ENCODE measurements at regions not wholly inside any gene's neighbourhood (a gene's known extent, or its start where the extent isn't known, plus 50 kb on each side); places are given as distances from the start of the nearest gene placed in this dataset.
"Not testable (repeated sequence)": the region's sequence is repeated elsewhere in the genome, so short reads cannot be mapped to it uniquely, and the experiment has no call there.

DNA sequence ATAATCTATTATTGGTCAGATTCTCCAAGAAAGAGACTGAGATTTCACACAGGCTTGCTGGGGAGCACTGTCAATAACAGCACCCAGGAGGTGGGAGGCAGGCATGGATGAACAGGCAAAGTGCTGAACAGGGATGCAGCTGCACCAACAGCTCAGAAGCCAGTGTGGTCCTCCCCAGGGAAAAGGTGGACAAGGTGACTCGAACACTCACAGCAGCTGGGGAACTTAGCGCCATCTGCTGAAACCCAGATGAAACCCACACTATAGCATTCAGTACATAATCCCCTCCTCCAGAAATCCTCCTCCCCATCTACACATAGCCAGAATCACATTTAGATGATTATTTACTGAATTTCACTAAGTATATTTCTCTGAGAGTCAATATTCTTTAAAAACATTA lies 255.2 kb upstream of the WSB1 start:
- intact Hi-C loops (cut with DNase I): no loop called here
- H3K27ac ChIP-seq: no peak overlapping the region
- H3K9me3 ChIP-seq (replicated peaks in 1 of 3): no peaks in the 10 kb centered on the region
- 25 to 38% (median 34%) methylated on average over 2 of the region's 2 CpGs for WGBS, 4 donors
- H3K4me3 ChIP-seq: no peak overlapping the region
- H3K36me3 ChIP-seq (replicated peaks in 1 of 2): no peaks in the 10 kb centered on the region
- no peak for DNase-seq
- H3K27me3 ChIP-seq: no peaks in the 10 kb centered on the region
- H3K4me1 ChIP-seq (replicated peaks in 1 of 2): no peaks in the 10 kb centered on the region
- no peak for TF ChIP-seq POLR2A (IDR thresholded peaks at IDR 0.05)
- TF ChIP-seq, protein P1, sequence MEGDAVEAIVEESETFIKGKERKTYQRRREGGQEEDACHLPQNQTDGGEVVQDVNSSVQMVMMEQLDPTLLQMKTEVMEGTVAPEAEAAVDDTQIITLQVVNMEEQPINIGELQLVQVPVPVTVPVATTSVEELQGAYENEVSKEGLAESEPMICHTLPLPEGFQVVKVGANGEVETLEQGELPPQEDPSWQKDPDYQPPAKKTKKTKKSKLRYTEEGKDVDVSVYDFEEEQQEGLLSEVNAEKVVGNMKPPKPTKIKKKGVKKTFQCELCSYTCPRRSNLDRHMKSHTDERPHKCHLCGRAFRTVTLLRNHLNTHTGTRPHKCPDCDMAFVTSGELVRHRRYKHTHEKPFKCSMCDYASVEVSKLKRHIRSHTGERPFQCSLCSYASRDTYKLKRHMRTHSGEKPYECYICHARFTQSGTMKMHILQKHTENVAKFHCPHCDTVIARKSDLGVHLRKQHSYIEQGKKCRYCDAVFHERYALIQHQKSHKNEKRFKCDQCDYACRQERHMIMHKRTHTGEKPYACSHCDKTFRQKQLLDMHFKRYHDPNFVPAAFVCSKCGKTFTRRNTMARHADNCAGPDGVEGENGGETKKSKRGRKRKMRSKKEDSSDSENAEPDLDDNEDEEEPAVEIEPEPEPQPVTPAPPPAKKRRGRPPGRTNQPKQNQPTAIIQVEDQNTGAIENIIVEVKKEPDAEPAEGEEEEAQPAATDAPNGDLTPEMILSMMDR (IDR thresholded peaks at IDR 0.05): no peak

DNA sequence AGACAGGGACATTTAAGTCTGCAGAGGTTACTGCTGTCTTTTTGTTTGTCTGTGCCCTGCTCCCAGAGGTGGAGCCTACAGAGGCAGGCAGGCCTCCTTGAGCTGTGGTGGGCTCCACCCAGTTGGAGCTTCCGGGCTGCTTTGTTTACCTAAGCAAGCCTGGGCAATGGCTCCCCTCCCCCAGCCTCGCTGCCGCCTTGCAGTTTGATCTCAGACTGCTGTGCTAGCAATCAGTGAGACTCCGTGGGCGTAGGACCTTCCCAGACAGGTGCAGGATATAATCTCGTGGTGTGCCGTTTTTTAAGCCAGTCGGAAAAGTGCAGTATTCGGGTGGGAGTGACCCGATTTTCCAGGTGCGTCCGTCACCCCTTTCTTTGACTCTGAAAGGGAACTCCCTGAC lies 248.9 kb upstream of the WSB1 start:
- DNase-seq; H3K27me3 ChIP-seq; H3K27ac ChIP-seq; H3K4me1 ChIP-seq (replicated peaks in 1 of 2); intact Hi-C loops (cut with DNase I); H3K36me3 ChIP-seq (replicated peaks in 1 of 2); H3K9me3 ChIP-seq (replicated peaks in 1 of 3); H3K4me3 ChIP-seq: not testable (repeated sequence)
- 65 to 81% (median 76%) methylated on average over 5 to 12 of the region's 12 CpGs for WGBS, 4 donors

DNA sequence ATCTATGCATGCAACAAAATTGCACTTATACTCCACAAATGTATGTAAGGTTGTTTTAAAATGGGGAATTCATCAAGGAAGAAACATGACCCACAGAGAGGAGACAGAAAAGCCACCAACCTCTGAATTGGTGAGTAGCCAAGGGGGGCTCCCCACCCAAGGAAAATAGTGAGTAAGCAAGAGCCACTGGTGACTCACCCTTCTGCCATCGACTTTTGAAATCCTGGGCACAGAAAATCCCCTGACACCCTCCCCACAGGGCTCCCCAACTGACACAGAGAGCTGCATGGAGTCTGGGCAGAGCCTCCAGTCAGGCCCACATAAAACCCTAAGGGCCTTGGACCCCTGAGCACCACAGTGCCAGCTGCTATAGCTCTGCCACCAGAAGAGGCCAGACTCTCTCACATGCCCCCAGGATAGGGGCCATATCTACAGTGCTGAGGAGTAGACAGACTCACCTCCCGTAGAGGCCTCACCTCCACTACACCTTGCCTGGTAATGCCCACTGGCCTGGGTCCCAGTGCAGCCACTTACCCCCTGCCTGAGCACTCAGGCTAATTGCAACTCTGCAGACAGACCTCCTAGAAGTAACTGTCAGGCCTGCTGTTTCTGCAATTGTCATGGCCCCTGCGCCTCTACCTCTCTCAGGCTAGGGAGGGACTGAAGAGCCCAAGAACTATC lies 244.7 kb upstream of the WSB1 start:
- Histone ChIP-seq H3K9me3 (replicated peaks in 1 of 3) (no peaks in the 10 kb centered on the region), H3K27me3 (no peaks in the 10 kb centered on the region), H3K4me1 (replicated peaks in 1 of 2) (no peaks in the 10 kb centered on the region), H3K27ac (no peak overlapping the region), H3K4me3 (no peak overlapping the region), H3K36me3 (replicated peaks in 1 of 2) (no peaks in the 10 kb centered on the region)
- intact Hi-C loops (cut with DNase I): no loop called here
- DNase-seq: no peak
- 0 to 47% (median 45%) methylated on average over 1 to 3 of the region's 3 CpGs for WGBS, 4 donors
- TF ChIP-seq POLR2A (IDR thresholded peaks at IDR 0.05): no peak
- TF ChIP-seq, protein P1 (IDR thresholded peaks at IDR 0.05): no peak

DNA sequence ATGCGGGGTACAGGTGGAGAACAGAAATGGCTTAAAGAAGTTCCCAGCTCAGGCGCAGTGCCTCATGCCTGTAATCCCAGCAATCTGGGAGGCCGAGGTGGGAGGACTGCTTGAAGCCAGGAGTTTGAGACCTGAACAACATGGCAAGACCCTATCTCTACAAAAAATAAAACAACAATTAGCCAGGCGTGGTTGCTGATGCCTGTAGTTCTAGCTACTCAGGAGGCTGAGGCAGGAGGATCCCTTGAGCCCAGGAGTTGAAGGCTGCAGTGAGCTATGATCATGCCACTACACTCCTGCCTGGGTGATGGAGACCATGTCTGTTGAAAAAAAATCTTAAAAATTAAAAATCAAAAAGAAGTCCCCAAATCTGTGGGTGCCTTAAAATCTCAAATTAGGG lies 228.3 kb upstream of the WSB1 start:
- Histone ChIP-seq H3K36me3 (replicated peaks in 1 of 2) (no peaks in the 10 kb centered on the region), H3K27me3 (peaks cover 6% of the 10 kb centered on the region), H3K27ac (no peak overlapping the region), H3K9me3 (replicated peaks in 1 of 3) (no peaks in the 10 kb centered on the region), H3K4me3 (no peak overlapping the region), H3K4me1 (replicated peaks in 1 of 2) (no peaks in the 10 kb centered on the region)
- TF ChIP-seq, protein P1 (IDR thresholded peaks at IDR 0.05): no peak
- no peak for TF ChIP-seq POLR2A (IDR thresholded peaks at IDR 0.05)
- no peak for DNase-seq
- intact Hi-C loops (cut with DNase I): no loop called here
- WGBS, 4 donors: 60 to 63% (median 62%) methylated on average over 4 of the region's 4 CpGs

DNA sequence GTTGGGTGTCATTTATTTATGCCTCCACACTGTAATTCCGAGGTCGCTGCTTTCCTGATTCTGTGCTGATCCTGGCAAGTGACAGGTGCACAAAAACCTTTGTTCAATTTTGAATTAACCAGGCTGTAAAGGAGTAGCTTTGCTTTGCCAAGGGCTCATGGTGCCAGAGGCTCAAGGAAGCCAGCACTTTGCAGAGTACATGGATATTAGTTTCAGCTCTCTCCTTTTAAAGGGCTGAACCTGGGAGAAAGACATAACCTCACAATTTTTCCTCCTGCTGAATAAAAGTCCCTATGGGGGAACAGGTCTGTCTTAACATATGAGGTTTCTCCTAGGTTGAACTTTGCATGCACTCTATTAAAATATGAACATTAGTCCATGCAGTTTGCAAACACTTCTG lies 227.6 kb upstream of the WSB1 start:
- H3K9me3 ChIP-seq (replicated peaks in 1 of 3): no peaks in the 10 kb centered on the region
- H3K27me3 ChIP-seq: peaks cover 6% of the 10 kb centered on the region
- H3K4me1 ChIP-seq (replicated peaks in 1 of 2): no peaks in the 10 kb centered on the region
- H3K4me3 ChIP-seq: no peak overlapping the region
- no peak overlapping the region for H3K27ac ChIP-seq
- TF ChIP-seq, protein P1 (IDR thresholded peaks at IDR 0.05): no peak
- no peak for TF ChIP-seq POLR2A (IDR thresholded peaks at IDR 0.05)
- no peaks in the 10 kb centered on the region for H3K36me3 ChIP-seq (replicated peaks in 1 of 2)
- intact Hi-C loops (cut with DNase I): no loop called here
- DNase-seq: no peak
- WGBS, 4 donors: 40 to 49% (median 44%) methylated on average over 2 of the region's 2 CpGs
